ENCODE measurements at regions not wholly inside any gene's neighbourhood (a gene's known extent, or its start where the extent isn't known, plus 50 kb on each side); places are given as distances from the start of the nearest gene placed in this dataset.

DNA sequence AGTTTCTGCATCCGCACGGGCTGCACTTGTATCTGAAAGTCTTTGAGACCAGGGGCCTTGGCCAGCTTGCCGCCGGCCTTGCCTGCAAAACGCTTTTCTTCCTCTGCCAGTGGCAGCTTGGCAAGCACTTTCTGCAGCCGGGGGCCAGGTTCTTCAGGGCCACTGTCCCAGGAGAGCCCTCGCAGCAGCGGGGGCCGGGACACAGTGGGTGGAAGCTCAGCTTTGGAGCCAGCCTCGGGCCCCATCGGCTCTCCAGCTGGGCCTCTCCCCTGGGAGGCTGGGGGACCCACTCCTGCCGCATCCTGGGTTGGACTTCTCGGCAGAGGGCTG, 57.5 kb upstream of the LYVE1 start:
- TF ChIP-seq POLR2AphosphoS5 (IDR thresholded peaks at IDR 0.05) (peak in 2 of 3 donors; percentile 31 to 50), POLR2A (IDR thresholded peaks at IDR 0.05) (no peak)
- TF ChIP-seq, protein P1, sequence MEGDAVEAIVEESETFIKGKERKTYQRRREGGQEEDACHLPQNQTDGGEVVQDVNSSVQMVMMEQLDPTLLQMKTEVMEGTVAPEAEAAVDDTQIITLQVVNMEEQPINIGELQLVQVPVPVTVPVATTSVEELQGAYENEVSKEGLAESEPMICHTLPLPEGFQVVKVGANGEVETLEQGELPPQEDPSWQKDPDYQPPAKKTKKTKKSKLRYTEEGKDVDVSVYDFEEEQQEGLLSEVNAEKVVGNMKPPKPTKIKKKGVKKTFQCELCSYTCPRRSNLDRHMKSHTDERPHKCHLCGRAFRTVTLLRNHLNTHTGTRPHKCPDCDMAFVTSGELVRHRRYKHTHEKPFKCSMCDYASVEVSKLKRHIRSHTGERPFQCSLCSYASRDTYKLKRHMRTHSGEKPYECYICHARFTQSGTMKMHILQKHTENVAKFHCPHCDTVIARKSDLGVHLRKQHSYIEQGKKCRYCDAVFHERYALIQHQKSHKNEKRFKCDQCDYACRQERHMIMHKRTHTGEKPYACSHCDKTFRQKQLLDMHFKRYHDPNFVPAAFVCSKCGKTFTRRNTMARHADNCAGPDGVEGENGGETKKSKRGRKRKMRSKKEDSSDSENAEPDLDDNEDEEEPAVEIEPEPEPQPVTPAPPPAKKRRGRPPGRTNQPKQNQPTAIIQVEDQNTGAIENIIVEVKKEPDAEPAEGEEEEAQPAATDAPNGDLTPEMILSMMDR (IDR thresholded peaks at IDR 0.05 in 8 of 11, conservative IDR thresholded peaks at IDR 0.05 in 3 of 11) = no peak

Data from spleen (tissue), 7 donors.